ENCODE measurements at regions not wholly inside any gene's neighbourhood (a gene's known extent, or its start where the extent isn't known, plus 50 kb on each side); places are given as distances from the start of the nearest gene placed in this dataset.
"Not testable (repeated sequence)": the region's sequence is repeated elsewhere in the genome, so short reads cannot be mapped to it uniquely, and the experiment has no call there.

DNA sequence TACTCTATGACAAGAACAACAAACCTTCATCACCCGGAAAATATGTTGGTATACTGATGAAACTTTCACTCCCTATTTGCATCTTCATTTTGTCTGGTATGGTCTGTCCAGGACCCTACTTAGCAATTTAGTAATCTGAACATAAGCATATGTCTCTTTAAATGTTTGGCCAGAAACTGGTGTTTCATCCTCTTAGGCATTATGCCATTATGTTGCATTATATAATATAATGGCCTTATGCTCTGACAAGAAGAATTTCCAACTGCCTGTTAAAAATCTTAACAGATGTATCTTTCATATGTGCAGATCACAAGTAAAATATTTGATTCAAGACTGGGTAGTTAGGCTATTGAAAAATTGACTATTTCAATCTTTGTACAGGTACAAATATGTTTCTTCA lies 610.6 kb upstream of the PRR20A start:
- TF ChIP-seq, protein P1, sequence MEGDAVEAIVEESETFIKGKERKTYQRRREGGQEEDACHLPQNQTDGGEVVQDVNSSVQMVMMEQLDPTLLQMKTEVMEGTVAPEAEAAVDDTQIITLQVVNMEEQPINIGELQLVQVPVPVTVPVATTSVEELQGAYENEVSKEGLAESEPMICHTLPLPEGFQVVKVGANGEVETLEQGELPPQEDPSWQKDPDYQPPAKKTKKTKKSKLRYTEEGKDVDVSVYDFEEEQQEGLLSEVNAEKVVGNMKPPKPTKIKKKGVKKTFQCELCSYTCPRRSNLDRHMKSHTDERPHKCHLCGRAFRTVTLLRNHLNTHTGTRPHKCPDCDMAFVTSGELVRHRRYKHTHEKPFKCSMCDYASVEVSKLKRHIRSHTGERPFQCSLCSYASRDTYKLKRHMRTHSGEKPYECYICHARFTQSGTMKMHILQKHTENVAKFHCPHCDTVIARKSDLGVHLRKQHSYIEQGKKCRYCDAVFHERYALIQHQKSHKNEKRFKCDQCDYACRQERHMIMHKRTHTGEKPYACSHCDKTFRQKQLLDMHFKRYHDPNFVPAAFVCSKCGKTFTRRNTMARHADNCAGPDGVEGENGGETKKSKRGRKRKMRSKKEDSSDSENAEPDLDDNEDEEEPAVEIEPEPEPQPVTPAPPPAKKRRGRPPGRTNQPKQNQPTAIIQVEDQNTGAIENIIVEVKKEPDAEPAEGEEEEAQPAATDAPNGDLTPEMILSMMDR (conservative IDR thresholded peaks at IDR 0.05; ENCODE audit: low read depth, low read length), result no peak
- H3K4me3 ChIP-seq (ENCODE audit: low read depth, low read length), result no peak overlapping the region
- DNase-seq (ENCODE audit: low read depth), result no peak

DNA sequence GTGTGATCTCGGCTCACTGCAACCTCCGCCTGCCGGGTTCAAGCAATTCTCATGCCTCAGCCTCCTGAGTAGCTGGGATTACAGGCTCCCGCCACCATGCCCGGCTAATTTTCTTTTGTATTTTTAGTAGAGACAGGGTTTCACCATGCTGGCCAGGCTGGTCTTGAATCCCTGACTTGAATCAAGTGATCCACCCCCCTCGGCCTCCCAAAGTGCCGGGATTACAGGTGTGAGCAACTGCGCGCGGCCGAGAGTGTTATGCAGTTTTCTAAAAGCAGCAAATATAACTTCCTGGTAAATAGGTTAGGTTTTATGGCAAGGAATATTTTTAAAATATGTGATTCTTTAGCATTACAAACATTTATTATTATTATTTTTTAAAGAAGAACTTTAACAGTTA lies 592.8 kb upstream of the PRR20A start:
- H3K4me3 ChIP-seq (ENCODE audit: low read depth, low read length); DNase-seq (ENCODE audit: low read depth): not testable (repeated sequence)

DNA sequence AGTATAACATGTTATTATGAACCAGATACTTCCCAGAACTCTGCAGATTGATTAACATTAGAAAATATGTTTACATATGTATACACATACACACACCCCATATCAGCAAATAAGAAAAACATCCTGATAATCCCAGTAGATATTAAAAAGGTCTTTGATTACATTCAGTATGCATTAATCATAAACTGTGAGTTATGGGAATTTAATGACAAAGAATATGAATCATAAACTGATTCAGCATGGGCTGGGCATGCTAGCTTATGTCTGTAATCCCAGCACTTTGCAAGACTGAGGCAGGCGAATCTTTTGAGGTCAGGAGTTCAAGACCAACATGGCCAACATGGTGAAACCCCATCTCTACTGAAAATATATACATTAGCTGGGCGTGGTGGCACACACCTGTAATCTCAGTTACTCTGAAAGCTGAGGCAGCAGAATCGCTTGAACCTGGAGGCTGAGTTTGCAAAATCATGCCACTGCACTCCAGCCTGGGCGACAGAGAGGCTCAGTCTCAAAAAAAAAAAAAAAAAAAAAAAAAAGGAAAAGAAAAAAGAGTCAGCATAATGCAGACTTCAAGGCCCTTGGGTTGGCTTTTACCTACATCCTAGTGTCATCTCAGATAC lies 581.9 kb upstream of the PRR20A start:
- TF ChIP-seq, protein P1 (conservative IDR thresholded peaks at IDR 0.05; ENCODE audit: low read depth, low read length), result no peak
- H3K4me3 ChIP-seq (ENCODE audit: low read depth, low read length), result no peak overlapping the region
- DNase-seq (ENCODE audit: low read depth), result no peak

DNA sequence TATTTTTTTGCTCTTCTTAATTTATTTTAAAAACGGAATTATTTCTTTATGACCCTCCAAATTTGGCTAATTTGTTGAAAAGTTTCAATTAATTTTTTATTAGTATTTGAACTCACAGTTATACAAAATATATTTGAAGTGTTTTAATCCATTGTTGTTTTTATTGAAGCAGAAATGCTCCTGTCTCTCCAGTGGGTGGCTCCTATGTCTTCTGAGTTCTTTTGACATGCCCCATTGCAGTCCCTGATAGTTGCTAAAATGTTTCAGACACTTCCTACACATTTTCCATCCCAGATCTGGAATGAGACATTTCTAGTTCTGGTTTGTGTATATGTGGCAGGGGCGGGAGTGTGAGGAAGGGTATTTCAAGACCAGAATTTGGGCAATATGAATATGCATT lies 579.4 kb upstream of the PRR20A start:
- peak; percentile 10 for DNase-seq (ENCODE audit: low read depth)

DNA sequence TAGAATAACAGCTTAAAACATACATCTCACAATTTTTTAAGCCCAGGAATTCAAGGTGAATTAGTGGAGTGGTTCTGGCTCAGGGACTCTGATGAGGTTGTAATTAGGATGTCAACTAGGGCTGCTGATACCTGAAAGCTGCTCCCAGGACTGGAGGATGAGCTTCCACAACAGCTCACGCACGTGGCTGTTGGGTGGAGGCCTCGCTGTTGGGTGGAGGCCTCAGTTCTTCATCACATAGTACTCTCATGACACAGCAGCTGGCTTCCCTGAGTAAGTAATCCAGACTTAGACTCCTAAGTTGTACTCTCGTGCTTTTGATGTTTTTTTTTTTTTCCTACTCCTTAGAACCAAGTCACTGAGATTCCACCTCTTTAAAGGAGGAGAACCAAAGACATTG lies 577.1 kb upstream of the PRR20A start:
- no peak overlapping the region for H3K4me3 ChIP-seq (ENCODE audit: low read depth, low read length)
- DNase-seq (ENCODE audit: low read depth), result no peak
- TF ChIP-seq, protein P1 (conservative IDR thresholded peaks at IDR 0.05; ENCODE audit: low read depth, low read length), result no peak

More for the DNA sequence above, 579.4 kb upstream of the PRR20A start:
- H3K4me3 ChIP-seq (ENCODE audit: low read depth, low read length), result no peak overlapping the region
- TF ChIP-seq, protein P1 (conservative IDR thresholded peaks at IDR 0.05; ENCODE audit: low read depth, low read length), result peak; percentile 60

DNA sequence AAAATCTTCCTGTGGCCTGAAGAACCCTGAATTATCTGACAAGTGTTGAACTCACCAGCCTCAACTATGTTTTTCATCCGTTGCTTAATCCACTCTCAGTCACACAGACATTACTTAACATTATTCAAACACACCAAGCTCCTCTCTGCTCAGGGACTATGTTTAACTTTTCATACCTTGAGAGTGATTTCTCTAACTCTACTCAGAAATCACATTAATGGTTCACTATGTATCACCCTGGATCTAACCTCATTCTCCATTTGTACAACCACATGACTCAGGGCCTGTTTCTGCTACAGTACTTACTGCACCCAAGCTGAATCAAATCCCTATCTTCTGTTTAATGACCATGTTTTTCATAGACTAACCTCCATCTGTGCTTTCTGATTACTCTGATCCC lies 553.7 kb upstream of the PRR20A start:
- TF ChIP-seq, protein P1 (conservative IDR thresholded peaks at IDR 0.05; ENCODE audit: low read depth, low read length), result no peak
- peak; percentile 71 for DNase-seq (ENCODE audit: low read depth)
- no peak overlapping the region for H3K4me3 ChIP-seq (ENCODE audit: low read depth, low read length)

DNA sequence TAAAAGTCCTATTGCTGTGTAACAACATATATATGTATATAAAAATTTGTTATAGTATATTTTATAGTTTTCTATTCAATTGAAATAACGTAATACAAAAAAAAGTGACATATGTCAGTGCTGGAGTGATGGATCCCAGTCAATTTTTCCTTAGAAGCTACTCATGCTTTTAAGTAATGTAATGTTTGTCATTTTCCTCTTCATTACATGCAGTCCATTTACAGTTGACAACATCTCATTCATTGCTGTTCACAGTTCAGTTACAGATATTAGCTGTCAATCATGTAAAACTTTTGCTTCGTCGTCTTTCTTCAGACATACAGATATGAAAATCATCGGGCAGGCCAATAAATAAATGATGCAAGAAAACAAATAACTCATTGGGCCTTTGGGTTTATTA lies 525.1 kb upstream of the PRR20A start:
- TF ChIP-seq, protein P1 (conservative IDR thresholded peaks at IDR 0.05; ENCODE audit: low read depth, low read length), result no peak
- DNase-seq (ENCODE audit: low read depth), result no peak

More for the DNA sequence above, 525.1 kb upstream of the PRR20A start:
- H3K4me3 ChIP-seq (ENCODE audit: low read depth, low read length), result no peak overlapping the region

Data from epithelial cell of proximal tubule (primary cell).